SK-N-SH (cell line): ENCODE measurements at regions not wholly inside any gene's neighbourhood (a gene's known extent, or its start where the extent isn't known, plus 50 kb on each side); places are given as distances from the start of the nearest gene placed in this dataset.

ENCODE experiments used
- CTCF ChIA-PET: fragments of 300-600, 350-600 bp; formaldehyde crosslinking; extraction: SDS; loops from one replicate; lab custom pipeline; 2021; lab: Yijun Ruan, JAX
- POLR2A ChIA-PET: fragments of 350-600 bp; sonication (Branson Sonifier 250); formaldehyde crosslinking; extraction: SDS; loops from one replicate; lab custom pipeline; 2020; ENCODE audit warnings: antibody characterized with exemption, inconsistent platforms; lab: Yijun Ruan, JAX
- DNase-seq: peaks from one replicate; pipeline ENCODE4 v3.0.0; 2012
- H2AFZ ChIP-seq: fragments of 200-600 bp; sonication (generic); 2 replicates; pipeline ENCODE4 v1.8.1; 2016; ENCODE audit warnings: antibody characterized with exemption, mild to moderate bottlenecking, low read depth
- H3F3A ChIP-seq: fragments of 200-600 bp; sonication (generic); replicated peaks from 2 replicates; pipeline ENCODE3; 2016; ENCODE audit warnings: antibody characterized with exemption, mild to moderate bottlenecking; ENCODE audit not compliant: insufficient read depth
- H3K27ac ChIP-seq, 2 experiments: fragments of 200-500 bp in 1 of 2; fragments of 200-600 bp in 1 of 2; sonication (Bioruptor generic) in 1 of 2; sonication (generic), shearing (Covaris generic) in 1 of 2; 2 replicates each; pipeline versions ENCODE4 v1.5.1 to v1.6.1; 2014 to 2016; ENCODE audit warnings: low read depth in 2 of 2, inconsistent platforms in 1 of 2, low read length in 1 of 2, mild to moderate bottlenecking in 1 of 2, mixed read lengths in 1 of 2
- H3K27me3 ChIP-seq: fragments of 200-600 bp; sonication (generic), shearing (Covaris generic); 2 replicates; pipeline ENCODE4 v1.6.1; 2016; ENCODE audit warnings: mixed run types; ENCODE audit not compliant: insufficient read depth
- H3K36me3 ChIP-seq, 2 experiments: fragments of 200-500 bp in 1 of 2; fragments of 200-600 bp in 1 of 2; sonication (Bioruptor generic) in 1 of 2; sonication (generic) in 1 of 2; replicated peaks in 1 of 2; 2 replicates each; pipeline versions ENCODE3 to v1.5.1; 2014 to 2016; ENCODE audit warnings: low read length in 1 of 2, mild to moderate bottlenecking in 1 of 2; ENCODE audit not compliant: insufficient read depth in 2 of 2, control insufficient read depth in 1 of 2
- H3K4me1 ChIP-seq, 2 experiments: fragments of 200-500 bp in 1 of 2; fragments of 200-600 bp in 1 of 2; sonication (Bioruptor generic) in 1 of 2; sonication (generic), shearing (Covaris generic) in 1 of 2; 2 replicates each; pipeline versions ENCODE4 v1.5.1 to v1.6.1; 2014 to 2016; ENCODE audit warnings: low read depth in 1 of 2, low read length in 1 of 2, mixed run types in 1 of 2; ENCODE audit not compliant: insufficient read depth in 2 of 2, control insufficient read depth in 1 of 2
- H3K4me2 ChIP-seq: fragments of 200-600 bp; sonication (generic), shearing (Covaris generic); 2 replicates; pipeline ENCODE4 v1.6.1; 2017; ENCODE audit warnings: mixed run types
- H3K4me3 ChIP-seq, 2 experiments: fragments of 200-500 bp in 1 of 2; fragments of 200-600 bp in 1 of 2; sonication (Bioruptor generic) in 1 of 2; sonication (generic), shearing (Covaris generic) in 1 of 2; 2 replicates each; pipeline versions ENCODE4 v1.5.1 to v1.8.1; 2014 to 2016; ENCODE audit warnings: low read depth in 2 of 2, inconsistent platforms in 1 of 2, low read length in 1 of 2, mild to moderate bottlenecking in 1 of 2, mixed read lengths in 1 of 2, moderate library complexity in 1 of 2
- H3K79me2 ChIP-seq: fragments of 200-600 bp; sonication (generic); 2 replicates; pipeline ENCODE4 v1.8.1; 2017; ENCODE audit warnings: mild to moderate bottlenecking; ENCODE audit not compliant: insufficient read depth
- H3K9ac ChIP-seq: fragments of 200-600 bp; sonication (generic); 2 replicates; pipeline ENCODE4 v1.6.1; 2017; ENCODE audit warnings: mixed run types
- H3K9me2 ChIP-seq: fragments of 200-600 bp; sonication (generic); 2 replicates; pipeline ENCODE4 v1.6.1; 2017; ENCODE audit warnings: mixed run types
- H3K9me3 ChIP-seq: fragments of 200-600 bp; sonication (generic); 2 replicates; pipeline ENCODE4 v1.6.1; 2017; ENCODE audit warnings: mixed run types, mild to moderate bottlenecking, moderate library complexity
- H4K20me1 ChIP-seq: fragments of 200-600 bp; sonication (generic); 2 replicates; pipeline ENCODE4 v1.6.1; 2017; ENCODE audit warnings: mild to moderate bottlenecking, mixed run types; ENCODE audit not compliant: insufficient read depth
- CHD2 ChIP-seq: fragments of 150-350 bp; IDR thresholded peaks from 2 replicates; pipeline ENCODE4 v1.6.1; 2018; ENCODE audit warnings: low read length; ENCODE audit not compliant: partially characterized antibody
- EZH2phosphoT487 ChIP-seq: fragments of 200-600 bp; sonication (generic); IDR thresholded peaks from 2 replicates; pipeline ENCODE4 v1.6.1; 2017; ENCODE audit warnings: low read depth, mixed run types, mild to moderate bottlenecking, antibody characterized with exemption, moderate library complexity, borderline replicate concordance
- FOSL2 ChIP-seq: IDR thresholded peaks from 2 replicates; pipeline ENCODE4 v1.4.0; 2012; ENCODE audit warnings: low read depth, mild to moderate bottlenecking, moderate library complexity, borderline replicate concordance
- FOXJ3 ChIP-seq: sonication (generic); formaldehyde crosslinking; IDR thresholded peaks from 2 replicates; pipeline ENCODE4 v1.5.1; 2020; ENCODE audit warnings: mild to moderate bottlenecking, missing genetic modification reagents
- FOXM1 ChIP-seq: IDR thresholded peaks from 2 replicates; pipeline ENCODE4 v1.4.0; 2012; ENCODE audit warnings: low read depth, mild to moderate bottlenecking
- JUND ChIP-seq: IDR thresholded peaks from 2 replicates; pipeline ENCODE4 v1.4.0; 2012
- MAX ChIP-seq: IDR thresholded peaks from 2 replicates; pipeline ENCODE4 v1.4.0; 2012; ENCODE audit warnings: low read depth
- MEF2A ChIP-seq: IDR thresholded peaks from 2 replicates; pipeline ENCODE4 v1.4.0; 2012; ENCODE audit warnings: low read depth, borderline replicate concordance
- MXI1 ChIP-seq: IDR thresholded peaks from 2 replicates; pipeline ENCODE4 v1.6.1; 2012; ENCODE audit warnings: mild to moderate bottlenecking, low read depth, low read length, improper control_type of control experiment
- RAD21 ChIP-seq: IDR thresholded peaks from 2 replicates; pipeline ENCODE4 v1.6.1; 2012; ENCODE audit warnings: mild to moderate bottlenecking, low read length
- REST ChIP-seq: IDR thresholded peaks from 2 replicates; pipeline ENCODE4 v1.6.1; 2012; ENCODE audit warnings: mild to moderate bottlenecking, low read depth, low read length, moderate library complexity
- RFX5 ChIP-seq: IDR thresholded peaks from 2 replicates; pipeline ENCODE4 v1.6.1; 2012; ENCODE audit warnings: mild to moderate bottlenecking, improper control_type of control experiment, low read length
- SIN3A ChIP-seq: IDR thresholded peaks from 2 replicates; pipeline ENCODE4 v1.6.1; 2012; ENCODE audit warnings: low read depth, mild to moderate bottlenecking, low read length, moderate library complexity, borderline replicate concordance
- TAF1 ChIP-seq: IDR thresholded peaks from 2 replicates; pipeline ENCODE4 v1.6.1; 2012; ENCODE audit warnings: low read depth, mild to moderate bottlenecking, low read length, moderate library complexity, borderline replicate concordance
- TEAD4 ChIP-seq: IDR thresholded peaks from 2 replicates; pipeline ENCODE4 v1.4.0; 2012; ENCODE audit warnings: mild to moderate bottlenecking, borderline replicate concordance; ENCODE audit not compliant: insufficient read depth
- WGBS: methylation state at CpG from one replicate; pipeline ENCODE4 v1.1.6; 2017; ENCODE audit warnings: low lambda C conversion rate; 5-methylcytosine and 5-hydroxymethylcytosine counted together

- TF ChIP-seq REST (no peak), EZH2phosphoT487 (no peak), MEF2A (no peak), MXI1 (no peak), TAF1 (no peak), TEAD4 (no peak), SIN3A (no peak), FOXM1 (no peak), CHD2 (no peak), MAX (no peak), FOSL2 (no peak), FOXJ3 (CRISPR knock-in tag) (no peak)
Observed at GRCh38 chr3:150076443-150076842, 105.7 kb upstream of the PFN2 start (continued).

- no peak overlapping the region for H3K27ac ChIP-seq
- H3K9me3 ChIP-seq = 0 out of 2 replicates have a peak, but pooled peaks cover 8% of the 10 kb centered on the region
- H2AFZ ChIP-seq = no peak overlapping the region
- no peaks in the 10 kb centered on the region for H3K36me3 ChIP-seq
- 90% methylated on average over 11 of the region's 11 CpGs for WGBS
- H3K4me2 ChIP-seq = no peak overlapping the region
- no peaks in the 10 kb centered on the region for H3K9me2 ChIP-seq
- H3K4me3 ChIP-seq = no peak overlapping the region
- H3K79me2 ChIP-seq = no peaks in the 10 kb centered on the region
- no peaks in the 10 kb centered on the region for H4K20me1 ChIP-seq
- peaks cover 25 to 41% of the 10 kb centered on the region in 2 experiments for H3K4me1 ChIP-seq
- CTCF ChIA-PET = interaction anchor here (1.5 kb wide), 2 partner anchors 12 to 108 kb away, joined by 3 to 4 read pairs; no protein-coding TSS in a partner anchor
- TF ChIP-seq RFX5 (no peak), TEAD4 (no peak), CHD2 (no peak), JUND (no peak), RAD21 (no peak), MEF2A (no peak), FOXM1 (no peak), MAX (no peak)
- H3F3A ChIP-seq = peaks cover 45% of the 10 kb centered on the region
- DNase-seq = no peak
- H3K9ac ChIP-seq = no peak overlapping the region
- no peaks in the 10 kb centered on the region for H3K27me3 ChIP-seq
- POLR2A ChIA-PET = no interaction called here
Observed at GRCh38 chr3:150075417-150075865, 104.7 kb upstream of the PFN2 start.
